ENCODE measurements at regions not wholly inside any gene's neighbourhood (a gene's known extent, or its start where the extent isn't known, plus 50 kb on each side); places are given as distances from the start of the nearest gene placed in this dataset.
"Not testable (repeated sequence)": the region's sequence is repeated elsewhere in the genome, so short reads cannot be mapped to it uniquely, and the experiment has no call there.

- DNase-seq (ENCODE audit: low spot score) (no peak), ATAC-seq (ENCODE audit: low read depth) (no peak)
- Histone ChIP-seq H3K9me3 (ENCODE audit: severe bottlenecking) (no peaks in the 10 kb centered on the region), H3K4me3 (ENCODE audit: severe bottlenecking) (no peak overlapping the region), H3K27me3 (ENCODE audit: insufficient read depth, poor library complexity, severe bottlenecking) (no peaks in the 10 kb centered on the region), H3K27ac (ENCODE audit: poor library complexity, severe bottlenecking) (no peak overlapping the region), H3K36me3 (ENCODE audit: low read depth) (no peaks in the 10 kb centered on the region), H3K4me1 (ENCODE audit: insufficient read depth, poor library complexity, severe bottlenecking) (no peaks in the 10 kb centered on the region)
- no peak for TF ChIP-seq CTCF (IDR thresholded peaks at IDR 0.05; ENCODE audit: poor library complexity, severe bottlenecking)
Measured at GRCh38 chr2:183837157-183837556, 712.9 kb downstream of the NUP35 start.

DNA sequence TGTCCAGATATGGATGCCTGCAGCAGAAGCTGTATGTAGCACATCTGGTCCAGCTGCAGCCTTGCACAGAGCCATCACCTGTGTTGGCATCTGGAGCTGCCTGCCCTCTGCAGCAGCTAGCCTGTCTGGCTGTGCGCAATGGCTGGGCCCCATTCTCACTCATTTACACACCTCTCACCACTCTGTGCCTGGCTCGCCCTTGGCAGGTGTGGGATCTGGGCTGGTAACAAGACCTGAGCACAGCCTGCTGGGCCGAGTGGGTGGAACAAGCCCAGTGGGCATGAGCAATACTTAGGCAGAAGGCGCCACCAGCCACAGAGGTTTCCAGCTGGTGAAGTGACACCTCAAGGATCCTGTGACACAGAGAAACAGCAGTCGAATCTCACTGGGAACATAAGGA lies 714.1 kb downstream of the NUP35 start:
- Histone ChIP-seq H3K27ac (ENCODE audit: poor library complexity, severe bottlenecking) (no peak overlapping the region), H3K27me3 (ENCODE audit: insufficient read depth, poor library complexity, severe bottlenecking) (no peaks in the 10 kb centered on the region), H3K4me3 (ENCODE audit: severe bottlenecking) (no peak overlapping the region), H3K4me1 (ENCODE audit: insufficient read depth, poor library complexity, severe bottlenecking) (no peaks in the 10 kb centered on the region), H3K9me3 (ENCODE audit: severe bottlenecking) (no peaks in the 10 kb centered on the region), H3K36me3 (ENCODE audit: low read depth) (no peaks in the 10 kb centered on the region)
- DNase-seq (ENCODE audit: low spot score) (no peak), ATAC-seq (ENCODE audit: low read depth) (no peak)
- no peak for TF ChIP-seq CTCF (IDR thresholded peaks at IDR 0.05; ENCODE audit: poor library complexity, severe bottlenecking)

- Histone ChIP-seq H3K4me1 (ENCODE audit: insufficient read depth, poor library complexity, severe bottlenecking) (no peaks in the 10 kb centered on the region), H3K4me3 (ENCODE audit: severe bottlenecking) (no peak overlapping the region), H3K36me3 (ENCODE audit: low read depth) (no peaks in the 10 kb centered on the region), H3K27me3 (ENCODE audit: insufficient read depth, poor library complexity, severe bottlenecking) (no peaks in the 10 kb centered on the region), H3K27ac (ENCODE audit: poor library complexity, severe bottlenecking) (no peak overlapping the region), H3K9me3 (ENCODE audit: severe bottlenecking) (no peaks in the 10 kb centered on the region)
- ATAC-seq (ENCODE audit: low read depth): no peak
- TF ChIP-seq CTCF (IDR thresholded peaks at IDR 0.05; ENCODE audit: poor library complexity, severe bottlenecking): no peak
- DNase-seq (ENCODE audit: low spot score): no peak
Measured at GRCh38 chr2:183840061-183840584, 715.9 kb downstream of the NUP35 start.

GRCh38 chr2:183849826-183850225 lies 725.6 kb downstream of the NUP35 start:
- H3K27ac ChIP-seq (ENCODE audit: poor library complexity, severe bottlenecking); H3K27me3 ChIP-seq (ENCODE audit: insufficient read depth, poor library complexity, severe bottlenecking); H3K4me3 ChIP-seq (ENCODE audit: severe bottlenecking); H3K9me3 ChIP-seq (ENCODE audit: severe bottlenecking); ATAC-seq (ENCODE audit: low read depth); DNase-seq (ENCODE audit: low spot score); H3K36me3 ChIP-seq (ENCODE audit: low read depth); H3K4me1 ChIP-seq (ENCODE audit: insufficient read depth, poor library complexity, severe bottlenecking): not testable (repeated sequence)

- no peaks in the 10 kb centered on the region for H3K4me1 ChIP-seq (ENCODE audit: insufficient read depth, poor library complexity, severe bottlenecking)
- no peak overlapping the region for H3K27ac ChIP-seq (ENCODE audit: poor library complexity, severe bottlenecking)
- H3K9me3 ChIP-seq (ENCODE audit: severe bottlenecking): no peaks in the 10 kb centered on the region
- DNase-seq (ENCODE audit: low spot score) (no peak), ATAC-seq (ENCODE audit: low read depth) (no peak)
- no peaks in the 10 kb centered on the region for H3K27me3 ChIP-seq (ENCODE audit: insufficient read depth, poor library complexity, severe bottlenecking)
- H3K4me3 ChIP-seq (ENCODE audit: severe bottlenecking): no peak overlapping the region
- H3K36me3 ChIP-seq (ENCODE audit: low read depth): no peaks in the 10 kb centered on the region
- TF ChIP-seq CTCF (IDR thresholded peaks at IDR 0.05; ENCODE audit: poor library complexity, severe bottlenecking): no peak
Measured at GRCh38 chr2:183859129-183859528, 734.9 kb downstream of the NUP35 start.
